ENCODE measurements at regions not wholly inside any gene's neighbourhood (a gene's known extent, or its start where the extent isn't known, plus 50 kb on each side); places are given as distances from the start of the nearest gene placed in this dataset.

GRCh38 chr3:25090698-25091453 is 337.2 kb upstream of the RARB start:
- DNase-seq (ENCODE audit: low read depth in 2 of 2), result no peak

DNA sequence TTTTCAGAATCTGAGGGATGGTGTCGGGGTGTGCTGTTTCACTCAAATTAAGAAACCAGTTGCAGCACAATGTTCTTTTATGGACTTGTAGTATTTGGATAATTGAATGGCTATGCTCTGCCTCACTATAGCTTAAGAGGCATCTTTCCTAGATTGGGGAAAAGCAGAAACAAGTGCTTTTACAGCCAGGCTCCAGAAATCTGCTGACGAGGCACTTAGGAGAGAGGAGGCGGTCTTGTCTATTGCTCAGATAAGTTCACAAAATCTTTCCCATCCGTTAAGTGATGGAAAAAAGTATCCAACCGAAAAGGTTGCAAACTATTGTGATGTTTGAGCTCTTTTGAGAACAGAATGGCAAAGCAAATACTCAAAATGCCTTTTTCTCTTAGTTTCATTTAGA is 336.1 kb upstream of the RARB start:
- no peak for DNase-seq (ENCODE audit: low read depth in 2 of 2)

DNA sequence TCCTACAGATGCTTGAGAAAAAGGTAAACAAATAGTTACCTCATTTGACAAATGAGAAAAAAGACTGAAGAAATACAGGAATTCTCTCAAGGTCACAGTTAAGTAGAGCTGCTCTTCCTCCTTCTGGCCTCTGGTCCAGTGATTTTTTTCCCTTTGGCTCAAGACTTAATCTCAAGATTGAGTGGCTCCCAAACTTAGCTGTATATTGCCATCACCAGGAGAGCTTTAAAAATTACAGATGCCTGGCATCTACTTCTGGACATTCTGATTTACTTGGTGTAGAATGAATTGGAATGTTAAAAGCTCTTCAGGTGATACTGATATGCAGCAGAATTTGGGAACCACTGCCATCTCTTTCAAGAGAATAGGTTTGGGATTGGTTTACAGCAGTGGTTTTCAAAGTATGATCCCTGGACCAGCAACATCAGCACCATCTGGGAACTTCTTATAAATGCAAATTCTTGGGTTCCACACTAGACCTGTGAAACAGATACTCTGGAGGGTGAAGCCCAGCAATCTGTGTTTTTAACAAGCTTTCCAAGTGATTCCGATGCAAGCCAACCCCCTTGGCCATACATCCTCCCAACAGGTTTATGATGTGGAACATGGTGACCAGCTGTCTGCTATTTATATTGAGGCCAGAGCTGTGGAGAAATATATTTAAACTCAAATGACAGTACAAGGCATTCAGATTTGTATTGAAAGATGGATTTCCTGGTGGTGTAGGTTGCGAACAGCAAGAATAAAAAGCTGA is 333.0 kb upstream of the RARB start:
- DNase-seq (ENCODE audit: low read depth in 2 of 2), result no peak

- DNase-seq (ENCODE audit: low read depth in 2 of 2), result no peak
Measured at GRCh38 chr3:25096536-25096935, 331.5 kb upstream of the RARB start.

DNA sequence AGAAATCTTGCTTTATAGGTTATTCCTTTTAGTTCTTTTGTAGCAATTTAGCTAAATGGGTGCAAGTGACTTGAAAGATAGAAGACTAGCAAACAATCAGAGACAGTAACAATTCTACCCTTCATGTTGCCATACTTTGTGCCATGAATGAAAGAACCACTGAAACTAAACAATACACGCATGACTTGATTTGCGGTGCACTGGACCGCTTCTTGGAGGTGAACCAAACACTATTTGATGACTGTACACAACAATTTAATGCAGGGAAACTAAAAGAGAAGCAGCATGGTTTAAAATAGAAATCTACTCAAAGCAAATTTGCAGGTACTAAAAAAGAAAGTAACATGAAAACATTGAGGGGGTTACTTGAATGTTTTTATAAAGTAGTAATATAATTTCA is 331.0 kb upstream of the RARB start:
- no peak for DNase-seq (ENCODE audit: low read depth in 2 of 2)

DNA sequence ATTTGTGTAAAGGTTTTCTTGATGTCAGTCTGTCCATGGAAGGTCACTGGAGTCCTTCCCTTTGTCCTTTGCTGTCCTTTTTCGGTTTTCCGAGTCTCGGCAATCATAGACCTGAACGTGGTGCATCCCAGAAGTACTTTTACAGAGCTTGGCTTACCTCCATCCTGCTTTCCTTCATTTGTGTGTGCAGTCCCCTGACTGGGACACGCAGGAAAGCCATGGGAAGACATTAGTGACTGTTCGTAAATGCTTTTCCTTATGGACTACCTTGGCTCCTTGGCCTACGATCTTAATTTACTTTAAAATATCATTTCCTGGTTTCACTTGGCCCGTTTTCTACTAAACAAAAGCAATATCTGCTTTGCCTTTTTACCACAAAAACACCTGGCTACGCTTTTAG is 328.4 kb upstream of the RARB start:
- DNase-seq (ENCODE audit: low read depth in 2 of 2), result no peak

DNA sequence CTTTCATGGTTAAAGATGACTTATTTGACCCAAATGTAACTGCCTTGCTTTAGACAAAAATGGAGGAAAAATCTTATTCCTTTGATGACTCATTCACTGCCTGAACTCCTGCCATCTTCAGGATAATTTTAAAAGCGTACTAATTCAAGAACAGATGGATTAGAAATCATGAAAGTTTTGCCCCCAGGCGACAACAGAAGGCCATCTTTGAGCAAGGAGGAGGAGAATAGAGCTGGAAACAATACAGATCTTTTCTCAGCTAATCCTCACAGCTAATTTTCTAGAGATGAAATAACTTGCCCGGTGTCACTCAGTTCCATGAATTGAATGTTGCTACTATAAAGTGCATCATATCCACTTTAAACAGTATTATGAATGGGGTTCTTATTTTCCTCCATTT is 324.7 kb upstream of the RARB start:
- no peak for DNase-seq (ENCODE audit: low read depth in 2 of 2)

GRCh38 chr3:25107918-25108617 is 320.0 kb upstream of the RARB start:
- DNase-seq (ENCODE audit: low read depth in 2 of 2), result no peak

DNA sequence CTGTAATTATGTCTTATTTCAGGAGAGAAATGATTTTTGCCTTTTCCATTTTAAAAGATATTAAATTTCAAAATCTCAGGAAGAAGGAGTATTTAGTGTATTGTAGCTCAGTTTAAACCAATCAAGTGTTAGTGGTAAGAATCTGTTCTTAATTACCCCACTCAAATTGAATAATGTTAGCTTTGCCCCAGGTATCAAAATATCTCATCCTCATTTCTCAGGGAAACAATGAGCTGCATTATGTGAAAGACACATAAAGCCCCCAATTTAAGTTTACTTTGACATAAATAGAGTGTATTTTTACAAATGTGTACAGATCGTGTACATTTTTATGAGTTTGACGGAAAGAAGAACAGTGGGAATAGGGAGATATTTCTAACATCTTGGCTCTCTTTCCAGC is 317.4 kb upstream of the RARB start:
- no peak for DNase-seq (ENCODE audit: low read depth in 2 of 2)

- no peak for DNase-seq (ENCODE audit: low read depth in 2 of 2)
Measured at GRCh38 chr3:25113891-25114290, 314.2 kb upstream of the RARB start.

- no peak for DNase-seq (ENCODE audit: low read depth in 2 of 2)
Measured at GRCh38 chr3:25114532-25114931, 313.5 kb upstream of the RARB start.

- DNase-seq (ENCODE audit: low read depth in 2 of 2), result no peak
Measured at GRCh38 chr3:25117005-25117593, 311.0 kb upstream of the RARB start.

DNA sequence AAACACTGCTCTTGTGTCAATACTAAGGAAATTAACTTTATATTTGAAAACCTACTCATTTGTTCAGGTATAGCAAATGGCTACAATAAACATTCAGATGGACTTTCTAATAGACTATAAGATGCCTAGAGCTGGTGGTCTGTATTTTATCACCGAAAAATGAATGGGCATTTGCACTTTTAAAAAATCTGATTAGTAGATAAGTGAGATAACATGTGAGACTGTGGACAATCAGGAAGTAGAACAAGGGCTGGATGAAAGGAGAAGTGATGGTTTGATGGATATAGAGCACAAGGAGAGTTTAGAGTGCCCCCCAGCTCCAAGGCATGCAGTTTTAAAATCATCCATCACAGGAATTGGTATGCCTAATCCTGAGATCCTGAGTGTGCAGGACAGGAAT is 308.4 kb upstream of the RARB start:
- DNase-seq (ENCODE audit: low read depth in 2 of 2), result no peak

- DNase-seq (ENCODE audit: low read depth in 2 of 2), result no peak
Measured at GRCh38 chr3:25120665-25121064, 307.4 kb upstream of the RARB start.

DNA sequence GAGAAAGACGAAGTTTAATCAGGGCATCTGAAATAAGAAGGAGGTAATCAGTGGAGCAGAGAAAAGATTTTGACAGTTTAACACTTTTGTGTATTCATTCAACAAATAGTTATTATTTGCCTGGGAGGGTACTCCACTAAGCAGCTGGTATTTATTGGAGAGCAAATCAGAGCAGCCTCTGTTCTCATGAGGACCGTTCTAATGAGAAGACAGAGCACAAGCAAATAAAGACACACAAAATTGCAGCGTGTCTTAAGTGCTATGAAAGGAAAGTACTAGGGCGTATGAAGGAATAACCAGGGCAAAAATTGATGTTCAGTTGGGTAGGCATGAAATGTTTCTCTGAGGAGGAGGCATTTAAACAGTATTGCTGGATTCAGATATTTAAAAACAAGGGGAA is 302.9 kb upstream of the RARB start:
- DNase-seq (ENCODE audit: low read depth in 2 of 2), result no peak

DNA sequence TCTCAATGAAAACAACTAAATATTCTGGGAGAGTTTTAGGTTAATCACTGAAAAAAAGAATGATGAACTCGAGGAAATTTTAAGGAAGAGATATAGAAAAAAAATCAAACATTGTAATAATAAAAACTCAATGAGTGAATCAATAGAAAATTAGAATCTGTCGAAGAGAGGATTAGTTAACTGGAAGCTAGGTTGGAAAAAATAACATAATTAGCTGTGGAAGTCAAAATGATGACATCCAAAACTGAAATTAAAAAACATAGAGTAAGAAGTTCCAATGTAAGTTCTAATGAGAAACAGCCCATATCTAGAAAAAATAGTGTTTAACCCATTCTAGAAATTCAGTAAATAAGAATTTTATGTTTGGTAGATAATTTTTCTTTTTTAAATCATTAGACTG is 299.3 kb upstream of the RARB start:
- DNase-seq (ENCODE audit: low read depth in 2 of 2), result no peak

- DNase-seq (ENCODE audit: low read depth in 2 of 2), result no peak
Measured at GRCh38 chr3:25130724-25131520, 297.1 kb upstream of the RARB start.

- DNase-seq (ENCODE audit: low read depth in 2 of 2), result no peak
Measured at GRCh38 chr3:25133588-25133987, 294.5 kb upstream of the RARB start.

GRCh38 chr3:25137606-25138005 is 290.5 kb upstream of the RARB start:
- no peak for DNase-seq (ENCODE audit: low read depth in 2 of 2)

- no peak for DNase-seq (ENCODE audit: low read depth in 2 of 2)
Measured at GRCh38 chr3:25139267-25139666, 288.8 kb upstream of the RARB start.

GRCh38 chr3:25142609-25143355 is 285.3 kb upstream of the RARB start:
- no peak for DNase-seq (ENCODE audit: low read depth in 2 of 2)

All from dermis microvascular lymphatic vessel endothelial cell (primary cell).